PC-9 (cell line): ENCODE measurements at regions not wholly inside any gene's neighbourhood (a gene's known extent, or its start where the extent isn't known, plus 50 kb on each side); places are given as distances from the start of the nearest gene placed in this dataset.

Experiments used
- CTCF ChIP-seq: fragments of 200-600 bp; sonication (generic); conservative IDR thresholded peaks from 2 replicates; pipeline ENCODE4 v1.6.1; 2017; ENCODE audit warnings: mixed run types, antibody characterized with exemption, mild to moderate bottlenecking, moderate library complexity
- EZH2 ChIP-seq: fragments of 200-600 bp; sonication (generic); IDR thresholded peaks from 2 replicates; pipeline ENCODE4 v1.8.0; 2017; ENCODE audit warnings: antibody characterized with exemption, low read depth

- no peak for TF ChIP-seq CTCF
- TF ChIP-seq EZH2 = no peak
Measured at GRCh38 chr9:105093685-105094084, 150.8 kb upstream of the SLC44A1 start.
